NCI-H345 treated with DMSO at 0.1 percent for 48 hours (cell line): ENCODE measurements at regions not wholly inside any gene's neighbourhood (a gene's known extent, or its start where the extent isn't known, plus 50 kb on each side); places are given as distances from the start of the nearest gene placed in this dataset.
A peak's percentile ranks its signal among the peaks of the same experiment; 100 is the strongest.
"Not testable (repeated sequence)": the region's sequence is repeated elsewhere in the genome, so short reads cannot be mapped to it uniquely, and the experiment has no call there.

ENCODE experiments used
- DNase-seq: peaks from one replicate; lab custom pipeline; 2025; ENCODE audit not compliant: unreplicated experiment; lab: John Stamatoyannopoulos, UW

- DNase-seq: no peak
These were observed 52.6 kb upstream of the ICA1 start for GRCh38 chr7:8314566-8314965.

- DNase-seq: no peak
These were observed 57.1 kb upstream of the ICA1 start for GRCh38 chr7:8319115-8319514.

GRCh38 chr7:8320174-8320573 lies 58.2 kb upstream of the ICA1 start:
- DNase-seq: no peak

GRCh38 chr7:8321312-8321711 lies 59.3 kb upstream of the ICA1 start:
- no peak for DNase-seq

- no peak for DNase-seq
These were observed 60.7 kb upstream of the ICA1 start for GRCh38 chr7:8322667-8323066.

GRCh38 chr7:8325067-8325466 lies 63.1 kb upstream of the ICA1 start:
- no peak for DNase-seq

- no peak for DNase-seq
These were observed 65.2 kb upstream of the ICA1 start for GRCh38 chr7:8327199-8327598.

GRCh38 chr7:8338206-8338605 lies 76.2 kb upstream of the ICA1 start:
- DNase-seq: no peak

GRCh38 chr7:8343556-8343955 lies 81.6 kb upstream of the ICA1 start:
- peak; percentile 93 for DNase-seq

- not testable (repeated sequence) for DNase-seq
These were observed 85.4 kb upstream of the ICA1 start for GRCh38 chr7:8347395-8347794.

GRCh38 chr7:8351654-8352053 lies 81.8 kb upstream of the NXPH1 start:
- not testable (repeated sequence) for DNase-seq

- DNase-seq: no peak
These were observed 79.4 kb upstream of the NXPH1 start for GRCh38 chr7:8353991-8354390.

GRCh38 chr7:8354503-8354902 lies 78.9 kb upstream of the NXPH1 start:
- DNase-seq: no peak

- DNase-seq: no peak
These were observed 77.3 kb upstream of the NXPH1 start for GRCh38 chr7:8356071-8356470.

GRCh38 chr7:8357536-8357935 lies 75.9 kb upstream of the NXPH1 start:
- peak; percentile 36 for DNase-seq

GRCh38 chr7:8360564-8361153 lies 72.8 kb upstream of the NXPH1 start:
- DNase-seq: no peak

- DNase-seq: no peak
These were observed 70.6 kb upstream of the NXPH1 start for GRCh38 chr7:8362723-8363369.

GRCh38 chr7:8363407-8364015 lies 69.9 kb upstream of the NXPH1 start:
- no peak for DNase-seq

- DNase-seq: peak; percentile 70
These were observed 67.8 kb upstream of the NXPH1 start for GRCh38 chr7:8365499-8366110.

GRCh38 chr7:8368007-8368406 lies 65.4 kb upstream of the NXPH1 start:
- DNase-seq: not testable (repeated sequence)

- DNase-seq: peak; percentile 46
These were observed 61.7 kb upstream of the NXPH1 start for GRCh38 chr7:8371742-8372141.

GRCh38 chr7:8373851-8374250 lies 59.6 kb upstream of the NXPH1 start:
- no peak for DNase-seq
